Keratinocyte (primary cell): ENCODE measurements at regions not wholly inside any gene's neighbourhood (a gene's known extent, or its start where the extent isn't known, plus 50 kb on each side); places are given as distances from the start of the nearest gene placed in this dataset.

Source experiments
- DNase-seq: peaks from one replicate; pipeline ENCODE4 v3.0.0-alpha.2; 2011; ENCODE audit warnings: low read depth, missing footprints, low spot score
- FAIRE-seq: peaks from 2 replicates; lab custom pipeline; 2011; peaks lifted over from hg19 to GRCh38; lab: Jason Lieb, UNC
- H2AFZ ChIP-seq: 2 replicates; pipeline ENCODE4 v1.6.0; 2012; ENCODE audit warnings: low read length, control low read depth, inconsistent platforms; ENCODE audit not compliant: control insufficient read depth
- H3K27ac ChIP-seq: 2 replicates; pipeline ENCODE4 v1.5.1; 2011; ENCODE audit warnings: low read length; ENCODE audit not compliant: control insufficient read depth, insufficient read depth
- H3K27me3 ChIP-seq: 3 replicates; pipeline ENCODE4 v1.6.0; 2011; ENCODE audit warnings: low read length; ENCODE audit not compliant: control insufficient read depth, insufficient read depth; ENCODE audit errors: extremely low read depth
- H3K36me3 ChIP-seq, 2 experiments: 2 replicates in 1 of 2; 3 replicates in 1 of 2; pipeline ENCODE4 v1.5.1; 2011; ENCODE audit warnings: low read length in 2 of 2, mild to moderate bottlenecking in 1 of 2; ENCODE audit not compliant: control insufficient read depth in 2 of 2, insufficient read depth in 2 of 2; ENCODE audit errors: extremely low read depth in 1 of 2
- H3K4me1 ChIP-seq: 3 replicates; pipeline ENCODE4 v1.5.1; 2011; ENCODE audit warnings: low read length; ENCODE audit not compliant: control insufficient read depth, insufficient read depth; ENCODE audit errors: extremely low read depth
- H3K4me2 ChIP-seq: 3 replicates; pipeline ENCODE4 v1.6.0; 2011; ENCODE audit warnings: low read depth, low read length; ENCODE audit not compliant: control insufficient read depth, insufficient read depth; ENCODE audit errors: extremely low read depth
- H3K4me3 ChIP-seq, 3 experiments: fragments of 200-600 bp in 1 of 3; sonication (generic) in 1 of 3; 2 replicates in 2 of 3; 3 replicates in 1 of 3; pipeline ENCODE4 v1.5.1; 2011 to 2016; ENCODE audit warnings: low read length in 3 of 3, mild to moderate bottlenecking in 3 of 3, control low read depth in 2 of 3, inconsistent platforms in 1 of 3, low read depth in 1 of 3, mixed read lengths in 1 of 3, mixed run types in 1 of 3, moderate library complexity in 1 of 3; ENCODE audit not compliant: control insufficient read depth in 2 of 3, insufficient read depth in 2 of 3; ENCODE audit errors: extremely low read depth in 1 of 3
- H3K79me2 ChIP-seq: 2 replicates; pipeline ENCODE4 v1.6.0; 2012; ENCODE audit warnings: low read length; ENCODE audit not compliant: control insufficient read depth, insufficient read depth
- H3K9ac ChIP-seq: 3 replicates; pipeline ENCODE4 v1.6.0; 2011; ENCODE audit warnings: low read length; ENCODE audit not compliant: control insufficient read depth, insufficient read depth; ENCODE audit errors: extremely low read depth
- H3K9me1 ChIP-seq: 3 replicates; pipeline ENCODE4 v1.6.0; 2011; ENCODE audit warnings: low read length; ENCODE audit not compliant: control insufficient read depth, insufficient read depth; ENCODE audit errors: extremely low read depth
- H3K9me3 ChIP-seq: 2 replicates; pipeline ENCODE4 v1.5.1; 2012; ENCODE audit warnings: low read depth, low read length; ENCODE audit not compliant: control insufficient read depth
- H4K20me1 ChIP-seq: 3 replicates; pipeline ENCODE4 v1.6.0; 2011; ENCODE audit warnings: low read length; ENCODE audit not compliant: control insufficient read depth, insufficient read depth; ENCODE audit errors: extremely low read depth
- CTCF ChIP-seq, 3 experiments: IDR thresholded peaks in 1 of 3; conservative IDR thresholded peaks in 1 of 3; optimal IDR thresholded peaks in 1 of 3; 2 replicates in 2 of 3; 3 replicates in 1 of 3; pipeline versions ENCODE3 to v1.5.1; 2011; ENCODE audit warnings: low read length in 3 of 3, mild to moderate bottlenecking in 3 of 3, moderate library complexity in 2 of 3, control low read depth in 1 of 3, inconsistent platforms in 1 of 3; ENCODE audit not compliant: insufficient read depth in 2 of 3; ENCODE audit errors: extremely low read depth in 1 of 3
- EZH2 ChIP-seq: IDR thresholded peaks from one replicate; pipeline ENCODE4 v1.6.1; 2012; ENCODE audit warnings: inconsistent platforms, mild to moderate bottlenecking, low read length, moderate library complexity
- dilution Hi-C: fragments of 300-500 bp; cut with MboI; formaldehyde crosslinking; loops from one replicate; pipeline ENCODE4 v1.7.0; 2020; ENCODE audit warnings: low sequenced_read_pairs; ENCODE audit not compliant: extremely low pct_ligation_motif_present

DNA sequence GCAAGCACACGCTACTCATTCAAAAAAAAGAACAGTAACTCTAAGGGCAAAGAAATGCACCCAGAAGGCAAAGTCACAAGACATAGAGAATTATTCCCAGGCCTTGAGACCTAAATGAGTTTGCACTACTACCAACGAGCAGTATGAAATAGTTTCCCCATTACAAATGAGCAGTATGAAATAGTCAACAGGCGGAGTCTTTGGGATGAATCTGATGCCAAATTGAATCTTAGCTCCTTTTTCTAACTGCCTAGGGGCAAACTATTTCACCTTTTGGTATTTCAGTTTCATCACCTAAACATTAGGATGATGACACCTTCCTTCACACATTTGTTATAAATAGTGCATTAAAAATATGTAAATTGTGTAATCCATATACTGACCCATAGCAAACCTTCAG, 213.0 kb upstream of the FAT4 start:
- dilution Hi-C loops = no loop called here
- DNase-seq (peak; percentile 15), FAIRE-seq (no peak)
- Histone ChIP-seq H2AFZ (peak overlapping the region; percentile 53), H4K20me1 (no peaks in the 10 kb centered on the region), H3K9me3 (no peaks in the 10 kb centered on the region), H3K9ac (no peak overlapping the region), H3K27ac (peak overlapping the region; percentile 69), H3K27me3 (no peaks in the 10 kb centered on the region), H3K4me3 (no peak overlapping the region), H3K9me1 (no peaks in the 10 kb centered on the region), H3K4me2 (peak overlapping the region; percentile 0), H3K4me1 (peaks cover 12% of the 10 kb centered on the region), H3K36me3 (no peaks in the 10 kb centered on the region), H3K79me2 (no peaks in the 10 kb centered on the region)
- TF ChIP-seq CTCF (optimal IDR thresholded peaks at IDR 0.05 in 1 of 3, IDR thresholded peaks at IDR 0.05 in 1 of 3, conservative IDR thresholded peaks at IDR 0.05 in 1 of 3; ENCODE audit: extremely low read depth in 1 of 3, insufficient read depth in 2 of 3, low read length in 3 of 3) = no peak
- no peak for TF ChIP-seq EZH2

GRCh38 chr4:125097729-125098128, 217.0 kb upstream of the FAT4 start:
- Histone ChIP-seq H3K4me2 (peak overlapping the region; percentile 27), H2AFZ (peak overlapping the region; percentile 42), H3K4me3 (no peak overlapping the region), H3K9ac (no peak overlapping the region), H4K20me1 (no peaks in the 10 kb centered on the region), H3K27me3 (no peaks in the 10 kb centered on the region), H3K27ac (no peak overlapping the region), H3K4me1 (peaks cover 12% of the 10 kb centered on the region), H3K79me2 (no peaks in the 10 kb centered on the region), H3K9me1 (no peaks in the 10 kb centered on the region), H3K36me3 (no peaks in the 10 kb centered on the region), H3K9me3 (no peaks in the 10 kb centered on the region)
- dilution Hi-C loops = no loop called here
- FAIRE-seq (peak; percentile 66), DNase-seq (no peak)
- no peak for TF ChIP-seq CTCF (optimal IDR thresholded peaks at IDR 0.05 in 1 of 3, IDR thresholded peaks at IDR 0.05 in 1 of 3, conservative IDR thresholded peaks at IDR 0.05 in 1 of 3; ENCODE audit: extremely low read depth in 1 of 3, insufficient read depth in 2 of 3, low read length in 3 of 3)
- no peak for TF ChIP-seq EZH2
